ENCODE measurements at regions not wholly inside any gene's neighbourhood (a gene's known extent, or its start where the extent isn't known, plus 50 kb on each side); places are given as distances from the start of the nearest gene placed in this dataset.

DNA sequence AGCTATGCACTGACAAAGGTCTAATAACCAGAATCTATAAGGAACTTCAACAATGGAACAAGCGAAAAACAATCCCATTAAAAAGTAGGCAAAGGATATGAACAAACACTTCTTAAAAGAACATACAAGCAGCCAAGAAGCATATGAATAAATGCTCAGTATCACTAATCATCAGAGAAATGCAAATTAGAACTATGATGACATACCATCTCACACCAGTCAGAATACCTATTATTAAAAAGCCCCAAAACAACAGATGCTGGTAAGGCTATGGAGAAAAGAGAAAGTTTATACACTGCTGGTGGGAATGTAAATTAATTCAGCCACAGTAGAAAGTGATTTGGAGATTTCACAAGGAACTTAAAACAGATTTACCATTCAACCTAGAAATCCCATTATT, 211.8 kb downstream of the EDN1 start:
- no peak for DNase-seq
- Histone ChIP-seq H3K4me3 (no peak overlapping the region), H3K4me1 (peaks cover 0 to 18% (median 12%) of the 10 kb centered on the region in 3 donors), H3K9me3 (no peaks in the 10 kb centered on the region), H3K27me3 (no peaks in the 10 kb centered on the region), H3K27ac (no peak overlapping the region), H3K36me3 (no peaks in the 10 kb centered on the region)
- 73 to 78% methylated on average over 1 of the region's 1 CpG for WGBS, 2 donors
- TF ChIP-seq, protein P1, sequence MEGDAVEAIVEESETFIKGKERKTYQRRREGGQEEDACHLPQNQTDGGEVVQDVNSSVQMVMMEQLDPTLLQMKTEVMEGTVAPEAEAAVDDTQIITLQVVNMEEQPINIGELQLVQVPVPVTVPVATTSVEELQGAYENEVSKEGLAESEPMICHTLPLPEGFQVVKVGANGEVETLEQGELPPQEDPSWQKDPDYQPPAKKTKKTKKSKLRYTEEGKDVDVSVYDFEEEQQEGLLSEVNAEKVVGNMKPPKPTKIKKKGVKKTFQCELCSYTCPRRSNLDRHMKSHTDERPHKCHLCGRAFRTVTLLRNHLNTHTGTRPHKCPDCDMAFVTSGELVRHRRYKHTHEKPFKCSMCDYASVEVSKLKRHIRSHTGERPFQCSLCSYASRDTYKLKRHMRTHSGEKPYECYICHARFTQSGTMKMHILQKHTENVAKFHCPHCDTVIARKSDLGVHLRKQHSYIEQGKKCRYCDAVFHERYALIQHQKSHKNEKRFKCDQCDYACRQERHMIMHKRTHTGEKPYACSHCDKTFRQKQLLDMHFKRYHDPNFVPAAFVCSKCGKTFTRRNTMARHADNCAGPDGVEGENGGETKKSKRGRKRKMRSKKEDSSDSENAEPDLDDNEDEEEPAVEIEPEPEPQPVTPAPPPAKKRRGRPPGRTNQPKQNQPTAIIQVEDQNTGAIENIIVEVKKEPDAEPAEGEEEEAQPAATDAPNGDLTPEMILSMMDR (IDR thresholded peaks at IDR 0.05) = no peak
- no peak for TF ChIP-seq POLR2A (IDR thresholded peaks at IDR 0.05)
- intact Hi-C loops (cut with DNase I) = no loop called here

DNA sequence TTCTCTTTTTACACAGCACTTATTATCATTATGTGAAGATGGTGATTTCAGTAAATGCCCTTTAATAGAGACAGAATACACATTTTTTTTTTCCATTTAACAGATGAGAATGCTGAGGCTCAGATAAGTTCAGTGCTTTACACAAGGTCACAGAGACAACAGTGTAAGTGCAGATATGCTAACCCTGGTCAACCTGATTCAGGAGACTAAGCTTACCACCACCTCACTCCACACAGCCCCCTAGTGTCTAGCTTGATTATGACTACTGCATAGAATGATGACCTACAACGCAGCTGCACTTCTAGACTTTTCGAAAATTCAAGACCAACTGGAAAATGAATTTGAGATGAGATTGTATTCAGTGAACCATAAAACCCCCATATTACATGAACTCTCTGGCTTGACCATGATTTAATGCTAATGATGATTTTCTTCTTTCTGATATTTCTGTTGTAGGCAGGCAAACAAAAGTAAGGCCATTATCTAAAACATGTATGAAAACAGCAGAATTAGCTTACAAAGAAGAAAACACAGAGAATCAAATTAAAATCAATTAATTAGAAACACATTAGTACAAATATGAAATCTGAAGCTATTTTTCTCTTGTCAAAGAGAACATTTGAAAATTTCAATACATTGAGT, 212.1 kb upstream of the PHACTR1 start:
- no peaks in the 10 kb centered on the region for H3K9me3 ChIP-seq
- intact Hi-C loops (cut with DNase I) = no loop called here
- no peak overlapping the region for H3K27ac ChIP-seq
- no peaks in the 10 kb centered on the region for H3K36me3 ChIP-seq
- peaks cover 0 to 22% (median 12%) of the 10 kb centered on the region in 3 donors for H3K4me1 ChIP-seq
- DNase-seq = no peak
- no peak for TF ChIP-seq POLR2A (IDR thresholded peaks at IDR 0.05)
- TF ChIP-seq, protein P1 (IDR thresholded peaks at IDR 0.05) = peak in 4 of 6 experiments; percentile 24 to 56 (median 36)
- WGBS, 2 donors = 75 to 86% methylated on average over 2 of the region's 2 CpGs
- H3K27me3 ChIP-seq = no peaks in the 10 kb centered on the region
- H3K4me3 ChIP-seq = no peak overlapping the region

DNA sequence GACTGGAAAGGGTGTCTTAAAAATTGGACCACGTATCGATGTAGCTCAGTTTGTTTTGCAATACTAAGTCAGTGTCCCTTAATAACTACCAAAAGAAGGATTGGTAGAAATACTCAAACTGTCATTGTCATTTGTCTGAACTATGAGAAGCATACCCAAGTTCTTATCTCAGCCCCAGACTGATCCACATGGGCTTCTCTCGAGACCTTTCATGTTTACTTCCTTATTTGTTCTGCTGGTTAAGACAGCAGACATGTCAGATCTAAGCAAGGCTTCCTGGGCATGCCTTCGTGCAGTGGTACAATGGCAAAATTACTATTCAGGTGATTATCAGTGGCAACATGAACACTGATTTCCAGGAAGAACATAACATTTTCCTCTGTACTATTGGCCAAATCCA, 211.1 kb upstream of the PHACTR1 start:
- WGBS, 2 donors = 48 to 51% methylated on average over 4 of the region's 4 CpGs
- H3K27me3 ChIP-seq = no peaks in the 10 kb centered on the region
- no peak overlapping the region for H3K4me3 ChIP-seq
- H3K9me3 ChIP-seq = no peaks in the 10 kb centered on the region
- DNase-seq = no peak
- H3K36me3 ChIP-seq = no peaks in the 10 kb centered on the region
- H3K4me1 ChIP-seq = peaks cover 0 to 22% (median 12%) of the 10 kb centered on the region in 3 donors
- no peak overlapping the region for H3K27ac ChIP-seq
- TF ChIP-seq, protein P1 (IDR thresholded peaks at IDR 0.05) = no peak
- TF ChIP-seq POLR2A (IDR thresholded peaks at IDR 0.05) = no peak
- intact Hi-C loops (cut with DNase I) = no loop called here

DNA sequence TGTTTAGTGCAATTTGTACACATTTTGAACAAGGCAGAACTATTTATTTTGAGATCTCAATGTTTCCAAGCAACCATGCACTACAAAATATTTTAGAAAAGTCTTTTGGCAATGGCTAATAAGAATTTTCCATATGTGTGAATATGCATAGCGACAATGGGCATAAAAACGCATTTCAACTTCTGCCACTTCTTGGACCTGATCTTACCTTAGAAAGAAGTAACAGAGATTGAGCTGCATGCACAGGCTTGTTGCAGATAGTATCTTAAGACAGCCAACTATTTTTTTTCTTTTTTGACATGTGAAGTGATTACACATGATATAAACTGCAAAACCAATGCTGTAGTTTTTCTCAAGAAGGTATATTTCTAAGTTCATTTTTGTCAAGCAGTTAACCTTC, 210.4 kb upstream of the PHACTR1 start:
- intact Hi-C loops (cut with DNase I) = no loop called here
- Histone ChIP-seq H3K27me3 (no peaks in the 10 kb centered on the region), H3K9me3 (no peaks in the 10 kb centered on the region), H3K36me3 (no peaks in the 10 kb centered on the region), H3K27ac (peak overlapping the region in 1 of 4 donors; percentile 43), H3K4me3 (no peak overlapping the region), H3K4me1 (peaks cover 0 to 22% (median 12%) of the 10 kb centered on the region in 3 donors)
- WGBS, 2 donors = 30 to 43% methylated on average over 2 of the region's 2 CpGs
- DNase-seq = no peak
- TF ChIP-seq, protein P1 (IDR thresholded peaks at IDR 0.05) = no peak
- TF ChIP-seq POLR2A (IDR thresholded peaks at IDR 0.05) = no peak

DNA sequence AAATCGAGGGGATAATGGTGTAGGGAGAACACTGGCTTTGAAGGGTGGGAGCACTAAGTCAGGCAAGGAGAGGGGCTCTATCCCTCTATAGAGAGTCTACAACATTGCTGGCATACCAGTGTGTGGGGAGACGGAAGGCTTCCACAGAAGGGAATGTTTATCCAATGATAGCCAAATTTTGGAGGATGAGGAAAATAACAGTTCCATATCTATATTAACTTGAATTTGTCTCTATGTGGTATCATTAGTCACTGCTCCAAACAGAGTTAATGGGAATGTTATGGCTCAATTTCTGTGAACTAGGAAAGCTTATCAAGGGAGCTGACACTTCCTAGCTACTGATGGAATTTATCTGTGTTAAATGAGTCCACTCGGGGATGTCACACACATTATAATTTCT, 208.9 kb upstream of the PHACTR1 start:
- Histone ChIP-seq H3K4me1 (peaks cover 0 to 22% (median 12%) of the 10 kb centered on the region in 3 donors), H3K9me3 (no peaks in the 10 kb centered on the region), H3K36me3 (no peaks in the 10 kb centered on the region), H3K27ac (no peak overlapping the region), H3K4me3 (no peak overlapping the region), H3K27me3 (no peaks in the 10 kb centered on the region)
- no peak for DNase-seq
- no peak for TF ChIP-seq POLR2A (IDR thresholded peaks at IDR 0.05)
- TF ChIP-seq, protein P1 (IDR thresholded peaks at IDR 0.05) = no peak
- intact Hi-C loops (cut with DNase I) = no loop called here
- 61 to 67% methylated on average over 3 of the region's 3 CpGs for WGBS, 2 donors

Data from esophagus squamous epithelium (tissue), 5 donors.